WTC11 (cell line): ENCODE measurements at regions not wholly inside any gene's neighbourhood (a gene's known extent, or its start where the extent isn't known, plus 50 kb on each side); places are given as distances from the start of the nearest gene placed in this dataset.
"Not testable (repeated sequence)": the region's sequence is repeated elsewhere in the genome, so short reads cannot be mapped to it uniquely, and the experiment has no call there.

Source experiments
- E2F5 ChIP-seq: sonication (generic); formaldehyde crosslinking; IDR thresholded peaks from 2 replicates; pipeline ENCODE4 v1.8.1; 2022; ENCODE audit warnings: mild to moderate bottlenecking, moderate library complexity, missing genetic modification reagents
- HMGA2 ChIP-seq: fragments of 250-450 bp; sonication (Bioruptor Pico); IDR thresholded peaks from 2 replicates; pipeline ENCODE4 v1.4.0; 2021; ENCODE audit warnings: mild to moderate bottlenecking, moderate library complexity
- ZNF138 ChIP-seq: sonication (generic); formaldehyde crosslinking; conservative IDR thresholded peaks from 2 replicates; pipeline ENCODE4 v1.8.1; 2022; ENCODE audit warnings: mild to moderate bottlenecking, moderate library complexity, missing genetic modification reagents
- TF ChIP-seq, protein P1 (sequence below): fragments of 200-600 bp; IDR thresholded peaks from 2 replicates; pipeline ENCODE4 v1.8.0; 2022; ENCODE audit warnings: antibody characterized with exemption
- TF ChIP-seq, protein P2 (sequence below): sonication (generic); formaldehyde crosslinking; IDR thresholded peaks from 2 replicates; pipeline ENCODE4 v1.8.0; 2022; ENCODE audit warnings: mild to moderate bottlenecking, missing genetic modification reagents

DNA sequence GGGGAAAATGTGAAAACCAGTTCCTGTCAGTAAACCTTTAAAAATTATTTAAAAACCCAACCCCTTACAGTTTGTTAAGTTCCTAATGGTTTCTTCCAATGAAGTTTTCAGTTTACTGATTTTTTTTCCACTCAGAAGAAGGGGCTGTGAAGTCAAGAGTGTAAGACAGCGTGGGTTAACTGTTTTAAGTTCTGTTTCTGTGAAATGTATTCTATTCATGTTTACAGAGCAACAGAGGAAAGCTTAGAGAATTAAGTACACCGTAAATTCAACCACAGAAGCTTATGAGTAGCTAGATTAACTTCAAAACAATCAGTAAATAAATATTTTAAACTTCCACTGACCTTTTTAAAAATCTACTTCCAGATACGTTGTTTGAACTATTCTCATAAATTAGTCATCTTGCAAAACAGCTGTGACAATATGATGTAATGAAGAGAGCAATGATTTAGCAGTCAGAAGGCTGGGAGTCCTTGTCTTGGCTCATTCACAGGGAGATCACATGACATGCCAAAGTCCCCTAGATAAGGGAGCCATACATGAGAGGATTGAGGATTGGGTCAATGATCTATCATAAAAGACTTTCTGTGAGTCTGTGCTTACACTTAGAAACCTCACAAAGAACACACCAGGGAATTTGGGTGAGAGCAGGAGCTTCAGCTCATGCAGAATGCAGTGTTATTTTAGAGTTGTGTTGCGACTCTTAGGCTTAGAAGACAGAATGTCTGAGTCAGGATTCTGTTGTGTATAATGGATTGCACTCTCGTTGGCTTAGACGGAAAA, 97.3 kb upstream of the ADORA2B start:
- not testable (repeated sequence) for TF ChIP-seq HMGA2, E2F5, ZNF138 (CRISPR knock-in tag)
- TF ChIP-seq, protein P1, sequence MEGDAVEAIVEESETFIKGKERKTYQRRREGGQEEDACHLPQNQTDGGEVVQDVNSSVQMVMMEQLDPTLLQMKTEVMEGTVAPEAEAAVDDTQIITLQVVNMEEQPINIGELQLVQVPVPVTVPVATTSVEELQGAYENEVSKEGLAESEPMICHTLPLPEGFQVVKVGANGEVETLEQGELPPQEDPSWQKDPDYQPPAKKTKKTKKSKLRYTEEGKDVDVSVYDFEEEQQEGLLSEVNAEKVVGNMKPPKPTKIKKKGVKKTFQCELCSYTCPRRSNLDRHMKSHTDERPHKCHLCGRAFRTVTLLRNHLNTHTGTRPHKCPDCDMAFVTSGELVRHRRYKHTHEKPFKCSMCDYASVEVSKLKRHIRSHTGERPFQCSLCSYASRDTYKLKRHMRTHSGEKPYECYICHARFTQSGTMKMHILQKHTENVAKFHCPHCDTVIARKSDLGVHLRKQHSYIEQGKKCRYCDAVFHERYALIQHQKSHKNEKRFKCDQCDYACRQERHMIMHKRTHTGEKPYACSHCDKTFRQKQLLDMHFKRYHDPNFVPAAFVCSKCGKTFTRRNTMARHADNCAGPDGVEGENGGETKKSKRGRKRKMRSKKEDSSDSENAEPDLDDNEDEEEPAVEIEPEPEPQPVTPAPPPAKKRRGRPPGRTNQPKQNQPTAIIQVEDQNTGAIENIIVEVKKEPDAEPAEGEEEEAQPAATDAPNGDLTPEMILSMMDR = not testable (repeated sequence)
- TF ChIP-seq, protein P2, sequence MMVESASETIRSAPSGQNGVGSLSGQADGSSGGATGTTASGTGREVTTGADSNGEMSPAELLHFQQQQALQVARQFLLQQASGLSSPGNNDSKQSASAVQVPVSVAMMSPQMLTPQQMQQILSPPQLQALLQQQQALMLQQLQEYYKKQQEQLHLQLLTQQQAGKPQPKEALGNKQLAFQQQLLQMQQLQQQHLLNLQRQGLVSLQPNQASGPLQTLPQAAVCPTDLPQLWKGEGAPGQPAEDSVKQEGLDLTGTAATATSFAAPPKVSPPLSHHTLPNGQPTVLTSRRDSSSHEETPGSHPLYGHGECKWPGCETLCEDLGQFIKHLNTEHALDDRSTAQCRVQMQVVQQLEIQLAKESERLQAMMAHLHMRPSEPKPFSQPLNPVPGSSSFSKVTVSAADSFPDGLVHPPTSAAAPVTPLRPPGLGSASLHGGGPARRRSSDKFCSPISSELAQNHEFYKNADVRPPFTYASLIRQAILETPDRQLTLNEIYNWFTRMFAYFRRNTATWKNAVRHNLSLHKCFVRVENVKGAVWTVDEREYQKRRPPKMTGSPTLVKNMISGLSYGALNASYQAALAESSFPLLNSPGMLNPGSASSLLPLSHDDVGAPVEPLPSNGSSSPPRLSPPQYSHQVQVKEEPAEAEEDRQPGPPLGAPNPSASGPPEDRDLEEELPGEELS (CRISPR knock-in tag) = not testable (repeated sequence)
